ENCODE measurements at regions not wholly inside any gene's neighbourhood (a gene's known extent, or its start where the extent isn't known, plus 50 kb on each side); places are given as distances from the start of the nearest gene placed in this dataset.

DNA sequence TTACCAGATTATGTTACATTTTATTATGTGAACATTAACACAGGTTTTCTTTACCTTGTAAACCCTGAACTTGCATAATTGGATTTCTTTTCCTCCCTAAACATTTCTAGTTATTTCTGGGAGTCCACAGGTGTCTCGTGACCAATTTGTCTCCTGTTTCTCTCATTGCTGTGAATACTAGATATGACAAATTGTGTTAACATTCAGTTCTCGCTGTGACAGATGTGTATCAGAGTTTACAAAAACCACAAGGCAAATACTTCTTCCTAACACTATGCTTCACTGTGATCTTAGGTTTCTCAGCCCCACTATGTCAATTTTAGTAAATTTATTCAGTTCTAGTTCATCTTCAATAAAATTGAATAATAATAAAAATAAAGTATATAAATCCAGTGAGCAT, 1554.9 kb downstream of the EFNB2 start:
- TF ChIP-seq CTCF (IDR thresholded peaks at IDR 0.05) = no peak
- intact Hi-C loops (cut with micrococcal nuclease) = no loop called here
- Mint-ChIP-seq H3K4me1 (ENCODE audit: low read depth) (peaks cover 48% of the 10 kb centered on the region), H3K27me3 (no peaks in the 10 kb centered on the region), H3K4me3 (no peak overlapping the region), H3K9me3 (no peaks in the 10 kb centered on the region), H3K36me3 (ENCODE audit: low read depth) (no peaks in the 10 kb centered on the region), H3K27ac (no peak overlapping the region)
- ChIA-PET CTCF (interaction anchor here (1.6 kb wide), 1 partner anchor 207 kb away, joined by 3 read pairs; no protein-coding TSS in a partner anchor), POLR2A (no interaction called here)
- ATAC-seq = no peak
- DNase-seq = no peak

- intact Hi-C loops (cut with micrococcal nuclease) = no loop called here
- no peaks in the 10 kb centered on the region for H3K27me3 Mint-ChIP-seq
- DNase-seq = no peak
- H3K4me1 Mint-ChIP-seq (ENCODE audit: low read depth) = peaks cover 47% of the 10 kb centered on the region
- ChIA-PET POLR2A (no interaction called here), CTCF (interaction anchor here (1.6 kb wide), 1 partner anchor 205 kb away, joined by 3 read pairs; no protein-coding TSS in a partner anchor)
- H3K4me3 Mint-ChIP-seq = no peak overlapping the region
- TF ChIP-seq CTCF (IDR thresholded peaks at IDR 0.05) = no peak
- no peak overlapping the region for H3K27ac Mint-ChIP-seq
- no peaks in the 10 kb centered on the region for H3K9me3 Mint-ChIP-seq
- no peak for ATAC-seq
- H3K36me3 Mint-ChIP-seq (ENCODE audit: low read depth) = no peaks in the 10 kb centered on the region
Measured at GRCh38 chr13:104979281-104980030, 1556.0 kb downstream of the EFNB2 start.

DNA sequence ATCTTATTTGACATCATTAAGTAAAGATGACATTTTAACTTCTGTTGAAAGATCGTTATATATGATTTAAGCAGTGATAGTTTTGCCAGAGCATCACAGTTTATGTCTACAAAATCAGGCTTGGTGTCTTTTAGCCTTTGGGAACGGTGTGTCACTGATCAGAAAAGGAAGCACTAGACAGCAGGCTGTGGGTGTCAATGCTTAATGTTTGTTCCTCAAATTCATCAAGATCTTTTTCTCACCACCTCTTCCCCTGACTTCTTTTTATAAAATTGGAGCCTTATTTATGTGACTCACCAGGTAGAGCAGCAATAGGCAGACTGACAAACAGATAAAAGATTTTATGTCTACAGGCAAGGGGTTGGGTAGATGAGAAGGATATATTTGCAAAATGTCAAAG, 1558.5 kb downstream of the EFNB2 start:
- intact Hi-C loops (cut with micrococcal nuclease) = no loop called here
- H3K27me3 Mint-ChIP-seq = no peaks in the 10 kb centered on the region
- peaks cover 33% of the 10 kb centered on the region for H3K4me1 Mint-ChIP-seq (ENCODE audit: low read depth)
- no peak for TF ChIP-seq CTCF (IDR thresholded peaks at IDR 0.05)
- H3K4me3 Mint-ChIP-seq = no peak overlapping the region
- H3K9me3 Mint-ChIP-seq = no peaks in the 10 kb centered on the region
- ATAC-seq (no peak), DNase-seq (no peak)
- H3K27ac Mint-ChIP-seq = no peak overlapping the region
- ChIA-PET CTCF (no interaction called here), POLR2A (no interaction called here)
- H3K36me3 Mint-ChIP-seq (ENCODE audit: low read depth) = no peaks in the 10 kb centered on the region

DNA sequence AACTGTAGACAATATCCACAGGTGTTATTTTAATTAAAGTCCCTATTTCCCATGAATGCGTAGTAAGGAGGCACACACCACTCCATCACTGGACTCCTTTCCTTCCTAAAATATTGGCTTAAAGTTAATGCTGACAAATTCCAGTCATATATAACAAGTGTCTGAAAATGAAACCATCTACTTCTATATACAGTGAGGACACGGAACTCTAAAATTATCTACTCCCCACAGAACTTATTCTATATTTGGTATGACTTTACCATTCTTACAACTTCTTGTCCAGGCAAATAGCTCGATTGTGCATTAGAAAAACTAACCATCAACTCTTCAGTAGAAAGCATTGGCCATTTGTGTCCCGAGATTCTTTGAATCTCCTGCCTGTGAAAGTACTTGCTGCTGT, 1560.2 kb downstream of the EFNB2 start:
- no peak overlapping the region for H3K4me3 Mint-ChIP-seq
- no peaks in the 10 kb centered on the region for H3K27me3 Mint-ChIP-seq
- H3K9me3 Mint-ChIP-seq = no peaks in the 10 kb centered on the region
- ATAC-seq = no peak
- TF ChIP-seq CTCF (IDR thresholded peaks at IDR 0.05) = no peak
- intact Hi-C loops (cut with micrococcal nuclease) = no loop called here
- no peaks in the 10 kb centered on the region for H3K36me3 Mint-ChIP-seq (ENCODE audit: low read depth)
- CTCF ChIA-PET = no interaction called here
- no peak for DNase-seq
- H3K27ac Mint-ChIP-seq = no peak overlapping the region
- POLR2A ChIA-PET = no interaction called here
- H3K4me1 Mint-ChIP-seq (ENCODE audit: low read depth) = peaks cover 25% of the 10 kb centered on the region

DNA sequence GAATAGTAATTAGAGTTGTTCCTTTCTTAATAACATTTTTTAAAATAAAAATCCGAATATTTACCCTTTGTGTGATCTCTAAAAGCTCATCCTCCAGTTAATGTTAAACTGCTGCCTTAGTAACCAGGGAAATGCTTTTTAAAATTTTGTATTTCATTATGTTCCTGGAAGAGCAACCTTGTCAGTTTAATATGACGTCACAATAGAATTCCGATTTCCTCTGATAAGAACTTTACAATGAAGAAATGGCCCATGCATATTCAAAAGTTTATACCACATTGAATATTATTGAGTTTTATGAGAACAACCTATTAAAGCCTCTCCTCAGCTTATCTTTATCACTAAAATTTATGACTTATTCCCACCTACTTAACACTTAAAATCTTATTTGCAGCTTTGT, 1566.6 kb downstream of the EFNB2 start:
- DNase-seq = no peak
- POLR2A ChIA-PET = no interaction called here

More for the DNA sequence above, 1566.6 kb downstream of the EFNB2 start:
- no peak overlapping the region for H3K4me3 Mint-ChIP-seq
- no peak for ATAC-seq
- no peaks in the 10 kb centered on the region for H3K9me3 Mint-ChIP-seq
- intact Hi-C loops (cut with micrococcal nuclease) = no loop called here
- H3K27ac Mint-ChIP-seq = no peak overlapping the region
- CTCF ChIA-PET = no interaction called here
- no peaks in the 10 kb centered on the region for H3K36me3 Mint-ChIP-seq (ENCODE audit: low read depth)
- no peaks in the 10 kb centered on the region for H3K4me1 Mint-ChIP-seq (ENCODE audit: low read depth)
- H3K27me3 Mint-ChIP-seq = no peaks in the 10 kb centered on the region
- TF ChIP-seq CTCF (IDR thresholded peaks at IDR 0.05) = no peak

All from activated CD8-positive, alpha-beta T cell treated with anti-CD3 and anti-CD28 coated beads for 36 hours (primary cell).